ENCODE measurements at regions not wholly inside any gene's neighbourhood (a gene's known extent, or its start where the extent isn't known, plus 50 kb on each side); places are given as distances from the start of the nearest gene placed in this dataset.

DNA sequence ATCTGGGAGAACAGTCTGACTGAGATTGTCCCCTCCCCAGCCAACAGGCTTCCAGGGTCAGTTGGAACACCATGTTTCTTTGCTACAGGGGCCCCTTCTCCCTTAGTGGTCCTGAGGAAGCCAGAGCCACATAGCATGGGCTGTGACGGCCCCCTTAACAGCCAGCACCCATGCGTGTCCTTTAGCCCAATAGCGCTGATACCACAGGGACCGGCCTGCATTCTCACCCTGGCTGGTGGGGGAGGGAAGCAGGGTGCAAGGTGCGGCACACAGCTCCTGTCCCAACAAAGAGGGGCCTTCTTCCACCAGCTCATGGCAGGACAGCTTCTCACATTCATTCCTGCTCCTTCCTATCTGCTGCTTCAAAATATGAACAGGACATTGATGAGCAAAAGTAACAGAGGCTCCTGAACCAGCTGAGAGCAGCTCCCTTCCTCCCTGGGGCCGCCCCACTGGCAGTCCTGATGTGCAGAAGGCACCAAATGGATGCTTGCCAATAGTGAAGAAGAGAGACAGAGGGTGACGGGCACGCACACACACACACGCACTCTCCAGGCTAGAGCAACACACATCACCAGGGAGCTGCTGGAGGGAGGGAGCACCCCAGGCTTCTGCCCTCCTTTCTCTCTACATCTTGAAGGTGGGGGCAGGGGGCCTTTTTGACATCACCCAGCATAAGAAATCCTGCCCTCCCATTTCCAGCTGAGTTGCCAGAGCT lies 99.4 kb downstream of the CRYAA start:
- Histone ChIP-seq H3K27ac (ENCODE audit: low read depth) (no peak overlapping the region), H4K20me1 (replicated peaks; ENCODE audit: insufficient read depth) (no peaks in the 10 kb centered on the region), H3F3A (replicated peaks; ENCODE audit: low read depth) (no peaks in the 10 kb centered on the region), H3K4me1 (ENCODE audit: insufficient read depth) (no peaks in the 10 kb centered on the region), H3K4me3 (no peak overlapping the region), H3K9me2 (ENCODE audit: insufficient read depth) (no peaks in the 10 kb centered on the region), H2AFZ (no peak overlapping the region), H3K4me2 (no peak overlapping the region), H3K36me3 (ENCODE audit: insufficient read depth) (no peaks in the 10 kb centered on the region), H3K27me3 (ENCODE audit: insufficient read depth) (no peaks in the 10 kb centered on the region), H3K79me2 (replicated peaks; ENCODE audit: insufficient read depth) (no peaks in the 10 kb centered on the region)
- H3K27me3 Mint-ChIP-seq (ENCODE audit: insufficient read depth, low read depth, poor library complexity), result peaks cover 5% of the 10 kb centered on the region
- DNase-seq (ENCODE audit: low spot score) (no peak), ATAC-seq (no peak)
- H3K9me3 Mint-ChIP-seq, result no peaks in the 10 kb centered on the region; the same call in 2 of the 3 replicates
- TF ChIP-seq, protein P1, sequence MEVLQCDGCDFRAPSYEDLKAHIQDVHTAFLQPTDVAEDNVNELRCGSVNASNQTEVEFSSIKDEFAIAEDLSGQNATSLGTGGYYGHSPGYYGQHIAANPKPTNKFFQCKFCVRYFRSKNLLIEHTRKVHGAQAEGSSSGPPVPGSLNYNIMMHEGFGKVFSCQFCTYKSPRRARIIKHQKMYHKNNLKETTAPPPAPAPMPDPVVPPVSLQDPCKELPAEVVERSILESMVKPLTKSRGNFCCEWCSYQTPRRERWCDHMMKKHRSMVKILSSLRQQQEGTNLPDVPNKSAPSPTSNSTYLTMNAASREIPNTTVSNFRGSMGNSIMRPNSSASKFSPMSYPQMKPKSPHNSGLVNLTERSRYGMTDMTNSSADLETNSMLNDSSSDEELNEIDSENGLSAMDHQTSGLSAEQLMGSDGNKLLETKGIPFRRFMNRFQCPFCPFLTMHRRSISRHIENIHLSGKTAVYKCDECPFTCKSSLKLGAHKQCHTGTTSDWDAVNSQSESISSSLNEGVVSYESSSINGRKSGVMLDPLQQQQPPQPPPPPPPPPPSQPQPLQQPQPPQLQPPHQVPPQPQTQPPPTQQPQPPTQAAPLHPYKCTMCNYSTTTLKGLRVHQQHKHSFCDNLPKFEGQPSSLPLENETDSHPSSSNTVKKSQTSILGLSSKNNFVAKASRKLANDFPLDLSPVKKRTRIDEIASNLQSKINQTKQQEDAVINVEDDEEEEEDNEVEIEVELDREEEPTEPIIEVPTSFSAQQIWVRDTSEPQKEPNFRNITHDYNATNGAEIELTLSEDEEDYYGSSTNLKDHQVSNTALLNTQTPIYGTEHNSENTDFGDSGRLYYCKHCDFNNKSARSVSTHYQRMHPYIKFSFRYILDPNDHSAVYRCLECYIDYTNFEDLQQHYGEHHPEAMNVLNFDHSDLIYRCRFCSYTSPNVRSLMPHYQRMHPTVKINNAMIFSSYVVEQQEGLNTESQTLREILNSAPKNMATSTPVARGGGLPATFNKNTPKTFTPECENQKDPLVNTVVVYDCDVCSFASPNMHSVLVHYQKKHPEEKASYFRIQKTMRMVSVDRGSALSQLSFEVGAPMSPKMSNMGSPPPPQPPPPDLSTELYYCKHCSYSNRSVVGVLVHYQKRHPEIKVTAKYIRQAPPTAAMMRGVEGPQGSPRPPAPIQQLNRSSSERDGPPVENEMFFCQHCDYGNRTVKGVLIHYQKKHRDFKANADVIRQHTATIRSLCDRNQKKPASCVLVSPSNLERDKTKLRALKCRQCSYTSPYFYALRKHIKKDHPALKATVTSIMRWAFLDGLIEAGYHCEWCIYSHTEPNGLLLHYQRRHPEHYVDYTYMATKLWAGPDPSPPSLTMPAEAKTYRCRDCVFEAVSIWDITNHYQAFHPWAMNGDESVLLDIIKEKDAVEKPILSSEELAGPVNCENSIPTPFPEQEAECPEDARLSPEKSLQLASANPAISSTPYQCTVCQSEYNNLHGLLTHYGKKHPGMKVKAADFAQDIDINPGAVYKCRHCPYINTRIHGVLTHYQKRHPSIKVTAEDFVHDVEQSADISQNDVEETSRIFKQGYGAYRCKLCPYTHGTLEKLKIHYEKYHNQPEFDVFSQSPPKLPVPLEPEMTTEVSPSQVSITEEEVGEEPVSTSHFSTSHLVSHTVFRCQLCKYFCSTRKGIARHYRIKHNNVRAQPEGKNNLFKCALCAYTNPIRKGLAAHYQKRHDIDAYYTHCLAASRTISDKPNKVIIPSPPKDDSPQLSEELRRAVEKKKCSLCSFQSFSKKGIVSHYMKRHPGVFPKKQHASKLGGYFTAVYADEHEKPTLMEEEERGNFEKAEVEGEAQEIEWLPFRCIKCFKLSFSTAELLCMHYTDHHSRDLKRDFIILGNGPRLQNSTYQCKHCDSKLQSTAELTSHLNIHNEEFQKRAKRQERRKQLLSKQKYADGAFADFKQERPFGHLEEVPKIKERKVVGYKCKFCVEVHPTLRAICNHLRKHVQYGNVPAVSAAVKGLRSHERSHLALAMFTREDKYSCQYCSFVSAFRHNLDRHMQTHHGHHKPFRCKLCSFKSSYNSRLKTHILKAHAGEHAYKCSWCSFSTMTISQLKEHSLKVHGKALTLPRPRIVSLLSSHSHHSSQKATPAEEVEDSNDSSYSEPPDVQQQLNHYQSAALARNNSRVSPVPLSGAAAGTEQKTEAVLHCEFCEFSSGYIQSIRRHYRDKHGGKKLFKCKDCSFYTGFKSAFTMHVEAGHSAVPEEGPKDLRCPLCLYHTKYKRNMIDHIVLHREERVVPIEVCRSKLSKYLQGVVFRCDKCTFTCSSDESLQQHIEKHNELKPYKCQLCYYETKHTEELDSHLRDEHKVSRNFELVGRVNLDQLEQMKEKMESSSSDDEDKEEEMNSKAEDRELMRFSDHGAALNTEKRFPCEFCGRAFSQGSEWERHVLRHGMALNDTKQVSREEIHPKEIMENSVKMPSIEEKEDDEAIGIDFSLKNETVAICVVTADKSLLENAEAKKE (CRISPR knock-in tag; IDR thresholded peaks at IDR 0.05), result no peak
- TF ChIP-seq POLR2AphosphoS5 (IDR thresholded peaks at IDR 0.05; ENCODE audit: low read depth) (no peak), EZH2phosphoT487 (IDR thresholded peaks at IDR 0.05; ENCODE audit: unreplicated experiment) (no peak), CREB1 (CRISPR knock-in tag; IDR thresholded peaks at IDR 0.05; ENCODE audit: low read depth) (no peak), ZNF331 (CRISPR knock-in tag; IDR thresholded peaks at IDR 0.05; ENCODE audit: low read depth) (no peak), STAT1 (IDR thresholded peaks at IDR 0.05; ENCODE audit: unreplicated experiment) (no peak), JUNB (IDR thresholded peaks at IDR 0.05; ENCODE audit: unreplicated experiment) (no peak), ZNF114 (CRISPR knock-in tag; IDR thresholded peaks at IDR 0.05) (no peak)
- TF ChIP-seq, protein P2, sequence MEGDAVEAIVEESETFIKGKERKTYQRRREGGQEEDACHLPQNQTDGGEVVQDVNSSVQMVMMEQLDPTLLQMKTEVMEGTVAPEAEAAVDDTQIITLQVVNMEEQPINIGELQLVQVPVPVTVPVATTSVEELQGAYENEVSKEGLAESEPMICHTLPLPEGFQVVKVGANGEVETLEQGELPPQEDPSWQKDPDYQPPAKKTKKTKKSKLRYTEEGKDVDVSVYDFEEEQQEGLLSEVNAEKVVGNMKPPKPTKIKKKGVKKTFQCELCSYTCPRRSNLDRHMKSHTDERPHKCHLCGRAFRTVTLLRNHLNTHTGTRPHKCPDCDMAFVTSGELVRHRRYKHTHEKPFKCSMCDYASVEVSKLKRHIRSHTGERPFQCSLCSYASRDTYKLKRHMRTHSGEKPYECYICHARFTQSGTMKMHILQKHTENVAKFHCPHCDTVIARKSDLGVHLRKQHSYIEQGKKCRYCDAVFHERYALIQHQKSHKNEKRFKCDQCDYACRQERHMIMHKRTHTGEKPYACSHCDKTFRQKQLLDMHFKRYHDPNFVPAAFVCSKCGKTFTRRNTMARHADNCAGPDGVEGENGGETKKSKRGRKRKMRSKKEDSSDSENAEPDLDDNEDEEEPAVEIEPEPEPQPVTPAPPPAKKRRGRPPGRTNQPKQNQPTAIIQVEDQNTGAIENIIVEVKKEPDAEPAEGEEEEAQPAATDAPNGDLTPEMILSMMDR (conservative IDR thresholded peaks at IDR 0.05; ENCODE audit: low read depth in 2 of 2), result no peak
- TF ChIP-seq, protein P3, sequence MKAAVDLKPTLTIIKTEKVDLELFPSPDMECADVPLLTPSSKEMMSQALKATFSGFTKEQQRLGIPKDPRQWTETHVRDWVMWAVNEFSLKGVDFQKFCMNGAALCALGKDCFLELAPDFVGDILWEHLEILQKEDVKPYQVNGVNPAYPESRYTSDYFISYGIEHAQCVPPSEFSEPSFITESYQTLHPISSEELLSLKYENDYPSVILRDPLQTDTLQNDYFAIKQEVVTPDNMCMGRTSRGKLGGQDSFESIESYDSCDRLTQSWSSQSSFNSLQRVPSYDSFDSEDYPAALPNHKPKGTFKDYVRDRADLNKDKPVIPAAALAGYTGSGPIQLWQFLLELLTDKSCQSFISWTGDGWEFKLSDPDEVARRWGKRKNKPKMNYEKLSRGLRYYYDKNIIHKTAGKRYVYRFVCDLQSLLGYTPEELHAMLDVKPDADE (IDR thresholded peaks at IDR 0.05), result no peak
- H3K36me3 Mint-ChIP-seq (ENCODE audit: low read depth), result no peaks in the 10 kb centered on the region
- H3K27ac Mint-ChIP-seq, result no peak overlapping the region
- no peak overlapping the region for H3K4me3 Mint-ChIP-seq
- no peaks in the 10 kb centered on the region for H3K4me1 Mint-ChIP-seq

All from GM23338 (cell line).